BLaER1 treated with 17β-estradiol and CSF1 and Interleukin-3, amounts not matched to agents 10 nM and 100 nM (cell line): ENCODE measurements at regions not wholly inside any gene's neighbourhood (a gene's known extent, or its start where the extent isn't known, plus 50 kb on each side); places are given as distances from the start of the nearest gene placed in this dataset.
A peak's percentile ranks its signal among the peaks of the same experiment; 100 is the strongest.

Experiments used
- H3K27ac ChIP-seq, 11 experiments: shearing (Covaris generic); formaldehyde crosslinking; 2 replicates each; pipeline ENCODE4 v1.8.1; 2022
- H3K27me3 ChIP-seq, 11 experiments: shearing (Covaris generic); formaldehyde crosslinking; 2 replicates each; pipeline ENCODE4 v1.8.1; 2022
- H3K36me3 ChIP-seq, 11 experiments: shearing (Covaris generic); formaldehyde crosslinking; 2 replicates each; pipeline ENCODE4 v1.8.1; 2022
- H3K4me1 ChIP-seq, 10 experiments: shearing (Covaris generic); formaldehyde crosslinking; 2 replicates each; pipeline ENCODE4 v1.8.1; 2022
- H3K4me2 ChIP-seq, 11 experiments: shearing (Covaris generic); formaldehyde crosslinking; 2 replicates each; pipeline ENCODE4 v1.8.1; 2022
- H3K4me3 ChIP-seq, 10 experiments: shearing (Covaris generic); formaldehyde crosslinking; 2 replicates each; pipeline ENCODE4 v1.8.1; 2022
- H3K9ac ChIP-seq, 11 experiments: shearing (Covaris generic); formaldehyde crosslinking; 2 replicates each; pipeline ENCODE4 v1.8.1; 2022
- H3K9me3 ChIP-seq, 11 experiments: shearing (Covaris generic); formaldehyde crosslinking; replicated peaks in 1 of 11; 2 replicates each; pipeline ENCODE4 v1.8.1; 2022
- H4K20me1 ChIP-seq, 11 experiments: shearing (Covaris generic); formaldehyde crosslinking; 2 replicates each; pipeline ENCODE4 v1.8.1; 2022
- Cebpa-rat ChIP-seq, 11 experiments: shearing (Covaris generic); IDR thresholded peaks; 2 replicates each; pipeline ENCODE4 v1.8.1; 2022

- no peaks in the 10 kb centered on the region for H3K27me3 ChIP-seq
- no peaks in the 10 kb centered on the region for H4K20me1 ChIP-seq
- H3K9me3 ChIP-seq, result peaks cover 0 to 9% (median 3%) of the 10 kb centered on the region in 11 experiments; a peak in 7 of 22 replicates
- H3K36me3 ChIP-seq, result no peaks in the 10 kb centered on the region
- H3K4me2 ChIP-seq, result no peak overlapping the region
- no peak overlapping the region for H3K9ac ChIP-seq
- no peak overlapping the region for H3K27ac ChIP-seq
- H3K4me3 ChIP-seq, result no peak overlapping the region
- H3K4me1 ChIP-seq, result no peaks in the 10 kb centered on the region
- no peak for TF ChIP-seq Cebpa-rat (IDR thresholded peaks at IDR 0.05)
Observed at GRCh38 chr18:26794230-26795101, 71.0 kb downstream of the AQP4 start.

- no peaks in the 10 kb centered on the region for H3K4me1 ChIP-seq
- no peak overlapping the region for H3K9ac ChIP-seq
- H3K36me3 ChIP-seq, result no peaks in the 10 kb centered on the region
- H3K4me2 ChIP-seq, result no peak overlapping the region
- no peaks in the 10 kb centered on the region for H4K20me1 ChIP-seq
- no peaks in the 10 kb centered on the region for H3K27me3 ChIP-seq
- H3K27ac ChIP-seq, result no peak overlapping the region
- no peaks in the 10 kb centered on the region; a peak in 1 of 22 replicates for H3K9me3 ChIP-seq
- TF ChIP-seq Cebpa-rat (IDR thresholded peaks at IDR 0.05), result no peak
- H3K4me3 ChIP-seq, result no peak overlapping the region
Observed at GRCh38 chr18:26792661-26793060, 72.8 kb downstream of the AQP4 start.

- Histone ChIP-seq H3K4me3 (no peak overlapping the region), H3K4me2 (no peak overlapping the region), H3K36me3 (no peaks in the 10 kb centered on the region), H3K27ac (no peak overlapping the region), H3K4me1 (no peaks in the 10 kb centered on the region), H3K27me3 (no peaks in the 10 kb centered on the region), H4K20me1 (no peaks in the 10 kb centered on the region), H3K9me3 (no peaks in the 10 kb centered on the region; a peak in 1 of 22 replicates), H3K9ac (no peak overlapping the region)
- no peak for TF ChIP-seq Cebpa-rat (IDR thresholded peaks at IDR 0.05)
Observed at GRCh38 chr18:26791676-26792075, 73.8 kb downstream of the AQP4 start.

GRCh38 chr18:26784599-26784998 lies 80.9 kb downstream of the AQP4 start:
- no peaks in the 10 kb centered on the region for H3K9me3 ChIP-seq
- no peak for TF ChIP-seq Cebpa-rat (IDR thresholded peaks at IDR 0.05)
- H3K9ac ChIP-seq, result no peak overlapping the region
- H3K27ac ChIP-seq, result peak overlapping the region in 2 of 11 experiments; percentile 28 to 42; a peak in 2 of 22 replicates
- H3K4me3 ChIP-seq, result no peak overlapping the region
- peaks cover 5 to 18% (median 15%) of the 10 kb centered on the region in 10 experiments; a peak in 16 of 20 replicates for H3K4me1 ChIP-seq
- peak overlapping the region in 10 of 11 experiments; percentile 9 to 62 (median 42); a peak in 16 of 22 replicates for H3K4me2 ChIP-seq
- H4K20me1 ChIP-seq, result no peaks in the 10 kb centered on the region
- no peaks in the 10 kb centered on the region for H3K36me3 ChIP-seq
- H3K27me3 ChIP-seq, result no peaks in the 10 kb centered on the region

- Histone ChIP-seq H3K27ac (no peak overlapping the region), H3K4me2 (no peak overlapping the region), H3K4me1 (peaks cover 5 to 18% (median 15%) of the 10 kb centered on the region in 10 experiments; a peak in 16 of 20 replicates), H4K20me1 (no peaks in the 10 kb centered on the region), H3K27me3 (no peaks in the 10 kb centered on the region), H3K9ac (no peak overlapping the region), H3K9me3 (no peaks in the 10 kb centered on the region), H3K36me3 (no peaks in the 10 kb centered on the region), H3K4me3 (no peak overlapping the region)
- no peak for TF ChIP-seq Cebpa-rat (IDR thresholded peaks at IDR 0.05)
Observed at GRCh38 chr18:26783170-26783569, 82.3 kb downstream of the AQP4 start.

- no peak for TF ChIP-seq Cebpa-rat (IDR thresholded peaks at IDR 0.05)
- Histone ChIP-seq H3K4me2 (no peak overlapping the region), H3K4me3 (no peak overlapping the region), H3K36me3 (no peaks in the 10 kb centered on the region), H3K27ac (no peak overlapping the region), H3K27me3 (no peaks in the 10 kb centered on the region), H4K20me1 (no peaks in the 10 kb centered on the region), H3K9me3 (no peaks in the 10 kb centered on the region), H3K4me1 (peaks cover 12 to 20% (median 16%) of the 10 kb centered on the region in 10 experiments; a peak in 19 of 20 replicates), H3K9ac (no peak overlapping the region)
Observed at GRCh38 chr18:26780520-26781325, 84.8 kb downstream of the AQP4 start.

- Histone ChIP-seq H3K27ac (no peak overlapping the region), H4K20me1 (no peaks in the 10 kb centered on the region), H3K27me3 (no peaks in the 10 kb centered on the region), H3K4me3 (no peak overlapping the region), H3K9me3 (no peaks in the 10 kb centered on the region), H3K4me2 (no peak overlapping the region), H3K4me1 (peaks cover 0 to 9% (median 0%) of the 10 kb centered on the region in 10 experiments; a peak in 7 of 20 replicates), H3K9ac (no peak overlapping the region), H3K36me3 (no peaks in the 10 kb centered on the region)
- no peak for TF ChIP-seq Cebpa-rat (IDR thresholded peaks at IDR 0.05)
Observed at GRCh38 chr18:26778054-26778393, 87.5 kb downstream of the AQP4 start.

- H3K9me3 ChIP-seq, result no peaks in the 10 kb centered on the region
- H3K4me2 ChIP-seq, result peak overlapping the region in 3 of 11 experiments; percentile 8 to 19 (median 16); a peak in 3 of 22 replicates
- no peak overlapping the region for H3K9ac ChIP-seq
- no peaks in the 10 kb centered on the region for H3K36me3 ChIP-seq
- peaks cover 0 to 9% (median 0%) of the 10 kb centered on the region in 10 experiments; a peak in 7 of 20 replicates for H3K4me1 ChIP-seq
- no peak overlapping the region for H3K4me3 ChIP-seq
- H3K27me3 ChIP-seq, result no peaks in the 10 kb centered on the region
- H3K27ac ChIP-seq, result no peak overlapping the region
- TF ChIP-seq Cebpa-rat (IDR thresholded peaks at IDR 0.05), result no peak
- no peaks in the 10 kb centered on the region for H4K20me1 ChIP-seq
Observed at GRCh38 chr18:26777351-26778053, 88.0 kb downstream of the AQP4 start.

GRCh38 chr18:26772691-26773090 lies 92.8 kb downstream of the AQP4 start:
- H3K4me3 ChIP-seq, result no peak overlapping the region
- H3K27me3 ChIP-seq, result no peaks in the 10 kb centered on the region
- no peak for TF ChIP-seq Cebpa-rat (IDR thresholded peaks at IDR 0.05)
- H3K9me3 ChIP-seq, result no peaks in the 10 kb centered on the region
- H3K4me1 ChIP-seq, result peaks cover 0 to 9% (median 0%) of the 10 kb centered on the region in 10 experiments; a peak in 7 of 20 replicates
- H3K9ac ChIP-seq, result no peak overlapping the region
- no peak overlapping the region for H3K4me2 ChIP-seq
- no peaks in the 10 kb centered on the region for H3K36me3 ChIP-seq
- H3K27ac ChIP-seq, result no peak overlapping the region
- no peaks in the 10 kb centered on the region for H4K20me1 ChIP-seq
